HG03025 (cell line): ENCODE measurements at regions not wholly inside any gene's neighbourhood (a gene's known extent, or its start where the extent isn't known, plus 50 kb on each side); places are given as distances from the start of the nearest gene placed in this dataset.
"Not testable (repeated sequence)": the region's sequence is repeated elsewhere in the genome, so short reads cannot be mapped to it uniquely, and the experiment has no call there.

Experiments used
- ATAC-seq: cut with Tn5 transposase; IDR thresholded peaks from one replicate; pipeline ENCODE4 v1.9.1; 2021; ENCODE audit warnings: mild to moderate bottlenecking, moderate library complexity; ENCODE audit not compliant: unreplicated experiment, low FRiP score

DNA sequence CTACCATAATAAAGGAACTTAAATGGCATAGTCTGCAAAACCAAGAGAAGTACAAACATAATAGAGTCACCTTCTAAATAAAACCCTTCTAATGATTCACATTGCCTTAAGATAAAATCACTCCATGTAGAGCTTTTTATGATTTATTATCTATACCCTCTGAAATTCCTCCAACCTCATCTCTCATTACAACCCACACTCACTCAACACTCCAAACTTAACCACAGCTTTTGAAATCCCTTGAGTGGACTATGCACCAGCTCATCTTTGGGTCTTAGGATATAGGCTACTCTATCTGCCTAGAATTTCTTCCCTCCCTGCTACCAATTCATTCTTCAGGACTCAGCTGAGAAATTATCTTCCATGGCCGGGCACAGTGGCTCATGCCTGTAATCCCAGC, 122.5 kb downstream of the CETN3 start:
- no peak for ATAC-seq

DNA sequence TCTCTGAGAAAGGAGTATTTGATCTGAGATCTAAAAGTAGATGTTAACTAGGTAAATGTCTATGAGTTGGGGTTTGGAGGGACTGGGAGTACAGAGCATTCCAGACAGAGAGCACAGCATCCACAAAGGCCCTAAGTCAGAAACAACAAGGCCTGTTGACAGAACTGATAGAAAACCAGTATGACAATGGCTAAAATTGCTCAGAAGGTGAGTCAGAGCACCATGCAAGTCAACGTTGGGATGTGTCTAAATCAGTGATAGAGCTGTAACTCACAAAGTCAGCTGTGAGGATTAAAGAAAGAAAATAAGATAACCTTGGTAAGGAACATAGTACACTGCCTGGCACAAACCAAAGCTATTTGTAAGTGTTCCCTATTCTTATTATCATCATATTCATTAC, 124.0 kb downstream of the CETN3 start:
- no peak for ATAC-seq

DNA sequence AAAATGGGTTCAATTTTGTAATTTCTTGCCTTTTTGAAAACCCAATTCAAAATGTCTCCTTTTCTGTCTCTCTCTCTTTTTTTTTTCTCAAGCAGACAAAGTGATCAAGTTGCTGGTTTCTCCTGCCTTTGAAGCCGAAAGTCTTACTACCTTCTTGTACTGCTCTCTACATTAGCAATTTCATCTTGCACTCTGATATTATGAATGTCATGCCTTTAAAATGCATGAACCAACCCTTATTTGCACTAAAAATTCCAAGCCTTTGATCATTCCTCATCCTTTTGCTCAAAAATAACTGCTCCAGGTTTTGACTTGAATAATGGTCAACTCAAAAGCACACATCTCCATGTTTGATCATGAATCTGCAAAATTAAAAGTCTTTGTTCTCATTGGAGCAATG, 125.2 kb downstream of the CETN3 start:
- ATAC-seq: no peak

DNA sequence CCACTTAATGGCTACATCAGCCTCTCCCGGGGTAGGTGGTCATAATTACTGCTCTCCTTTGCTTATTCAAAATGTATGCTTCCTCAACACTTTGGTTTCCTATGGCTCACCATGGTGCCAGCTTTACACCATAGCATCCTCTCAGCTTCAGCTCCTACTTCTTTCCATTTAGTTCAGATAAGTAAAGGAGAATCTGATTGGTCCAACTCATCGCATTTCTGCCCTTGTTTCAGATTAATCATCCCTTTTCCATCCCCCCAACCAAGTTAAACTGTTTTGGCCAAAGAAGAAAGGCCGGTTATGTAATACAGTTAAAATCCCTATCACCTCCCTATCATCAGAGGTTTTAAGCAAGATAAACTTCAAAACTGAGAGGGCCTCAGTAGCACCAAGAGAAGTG, 130.5 kb downstream of the CETN3 start:
- no peak for ATAC-seq

DNA sequence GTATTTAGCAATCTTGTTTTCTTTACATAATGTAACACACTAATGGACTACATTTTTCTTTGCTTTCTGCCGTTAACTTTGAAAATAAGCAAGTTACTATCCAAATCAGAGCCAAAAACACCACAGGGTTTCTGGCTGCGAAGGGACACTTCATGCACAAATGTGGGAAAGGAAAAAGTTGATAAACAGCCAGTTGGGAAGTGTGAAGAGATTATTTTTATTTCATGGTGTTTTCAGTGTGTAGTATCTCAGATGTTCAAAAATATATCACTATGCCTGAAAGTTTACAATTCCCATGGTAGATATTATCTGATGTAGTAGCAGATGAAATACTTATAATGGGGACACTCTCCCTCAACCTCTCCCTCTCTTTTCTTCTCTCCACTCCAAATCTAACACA, 135.3 kb downstream of the CETN3 start:
- no peak for ATAC-seq

DNA sequence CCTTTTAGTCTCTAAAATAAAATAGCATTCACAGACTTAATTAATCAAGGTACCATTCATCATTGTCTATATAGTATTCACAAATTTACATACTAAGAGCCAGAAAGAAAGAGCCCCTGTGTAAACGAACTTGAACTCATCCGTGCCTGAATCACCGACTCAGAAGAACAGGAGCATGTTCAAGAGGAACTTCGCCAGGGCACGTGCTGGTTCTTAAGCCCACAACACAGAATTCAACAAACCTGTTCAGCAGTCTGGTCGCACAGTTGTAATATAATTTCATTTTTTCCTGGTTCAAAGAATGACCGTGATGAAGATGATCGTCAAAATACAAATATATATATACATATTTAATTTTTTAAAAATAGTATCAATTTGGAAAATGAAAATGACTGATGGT, 141.9 kb downstream of the CETN3 start:
- no peak for ATAC-seq

DNA sequence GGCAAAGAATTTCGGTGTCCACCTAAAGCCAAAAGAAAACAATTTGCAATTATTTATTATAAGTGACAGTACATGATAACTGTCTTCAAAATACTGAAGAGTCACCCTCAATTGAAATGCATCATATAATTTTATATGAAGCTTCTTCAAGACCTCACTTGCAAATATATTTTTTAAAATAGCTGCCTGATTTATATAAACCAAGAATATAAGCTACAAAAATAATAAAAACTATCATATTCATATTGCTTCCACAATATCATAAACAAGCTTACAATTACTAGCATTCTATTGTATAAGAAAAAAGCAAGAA, 144.1 kb downstream of the CETN3 start:
- no peak for ATAC-seq

DNA sequence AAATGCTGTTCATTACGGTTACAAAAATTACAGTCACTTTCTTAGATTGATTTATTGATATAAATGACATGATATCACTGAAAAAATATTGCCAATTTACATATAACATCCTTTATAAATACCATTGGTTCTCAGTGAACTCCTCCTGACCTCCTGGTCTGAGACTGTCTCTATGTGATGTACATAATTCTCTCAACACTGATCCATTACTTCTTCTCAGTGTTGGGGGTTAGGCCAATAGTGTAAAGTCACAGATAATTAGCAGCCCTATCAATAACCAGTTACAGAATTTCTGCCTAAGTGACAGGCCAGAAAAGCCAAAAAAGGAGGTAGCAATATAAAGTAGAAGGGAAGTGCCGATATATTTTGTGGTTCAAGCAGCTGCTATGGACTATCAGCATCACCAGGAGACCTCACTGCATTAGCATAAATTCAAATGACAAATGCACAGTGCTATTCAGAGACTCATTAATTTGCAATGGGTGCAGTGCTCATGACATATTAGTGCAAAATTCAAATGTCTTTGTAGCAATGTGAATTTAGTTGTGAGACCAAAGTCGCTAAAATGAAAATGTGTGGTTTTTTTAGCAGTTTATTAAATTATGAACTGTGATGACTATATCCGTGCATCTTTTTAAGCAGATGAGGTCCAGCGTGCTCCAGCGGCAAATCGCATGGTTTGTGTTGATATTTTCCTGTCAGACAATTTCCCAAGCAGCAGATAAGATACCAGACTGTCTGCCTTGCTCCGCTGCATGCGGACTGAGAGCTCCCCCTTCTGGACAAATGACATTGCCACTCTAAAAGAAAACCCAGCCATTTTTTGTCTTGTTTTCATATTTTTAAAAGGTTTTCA, 144.6 kb downstream of the CETN3 start:
- ATAC-seq: peak; percentile 53

DNA sequence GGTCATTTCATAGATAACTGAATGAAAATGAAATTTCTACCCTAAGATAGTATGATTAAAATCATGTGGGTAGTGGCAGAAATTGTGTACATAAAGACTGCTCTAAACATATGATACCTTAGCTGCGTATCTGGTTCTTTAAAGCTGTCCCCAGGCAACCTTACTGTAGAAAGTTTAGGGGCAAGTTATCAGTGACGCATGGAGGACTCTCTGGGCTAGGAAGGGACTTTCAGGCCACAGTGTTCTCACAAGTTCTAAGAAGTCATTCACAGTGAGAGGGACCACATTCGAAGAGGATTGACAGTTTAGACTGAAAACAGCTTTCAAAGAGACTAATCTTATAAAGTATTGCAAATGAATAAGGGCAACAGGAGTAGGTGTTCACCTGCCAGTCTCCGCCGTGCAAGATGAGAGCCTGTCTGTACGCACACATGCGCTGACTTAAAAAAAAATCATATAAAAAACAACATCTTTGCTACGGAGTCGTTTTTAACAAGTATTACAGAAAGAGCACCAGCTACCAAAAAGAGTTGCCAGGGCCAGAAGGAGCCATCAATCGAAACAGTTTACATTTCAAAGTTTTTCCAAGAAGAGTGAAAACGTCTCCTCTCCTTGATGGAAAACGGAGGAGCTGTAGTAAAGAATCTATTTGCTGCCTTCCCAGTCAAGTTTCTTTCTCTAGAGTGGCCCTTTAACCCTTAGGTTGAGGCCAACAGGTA, 146.3 kb downstream of the CETN3 start:
- no peak for ATAC-seq

DNA sequence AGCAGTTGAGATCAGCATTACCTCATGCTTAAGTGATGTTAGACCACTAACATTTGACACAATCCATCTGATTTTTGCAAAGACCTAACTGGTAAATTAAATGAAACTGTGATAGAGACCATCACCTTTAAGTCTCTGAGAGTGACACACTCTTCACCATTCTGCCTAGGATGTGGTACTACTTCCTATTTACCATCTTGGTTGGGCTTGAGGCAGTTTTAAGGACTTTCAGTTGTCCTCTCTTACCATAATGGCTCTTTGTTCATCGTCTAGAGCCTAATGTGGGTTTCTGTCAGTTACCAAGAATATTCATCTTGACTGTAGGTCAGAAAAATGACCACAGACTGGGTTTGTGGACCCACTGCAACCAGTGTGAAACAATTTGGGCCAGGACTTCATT, 158.1 kb downstream of the CETN3 start:
- ATAC-seq: no peak

DNA sequence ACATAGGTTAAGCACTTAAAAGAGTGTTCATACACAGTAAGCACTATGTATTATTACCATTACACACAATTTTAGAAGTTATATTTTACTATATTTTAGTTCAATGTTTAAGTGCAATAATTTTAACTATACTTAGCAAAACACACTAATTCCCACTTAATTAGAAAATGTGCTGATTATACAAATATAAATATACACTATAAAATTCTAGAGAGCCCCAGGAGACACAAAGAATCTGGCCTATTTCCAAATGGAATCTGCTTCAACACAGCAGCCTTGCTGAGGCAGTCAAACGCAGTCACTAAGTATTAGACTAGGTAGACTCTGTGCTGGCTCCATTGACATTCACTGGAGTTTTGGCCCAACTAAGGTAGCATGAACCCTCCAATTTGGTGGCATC, 160.9 kb downstream of the CETN3 start:
- no peak for ATAC-seq

DNA sequence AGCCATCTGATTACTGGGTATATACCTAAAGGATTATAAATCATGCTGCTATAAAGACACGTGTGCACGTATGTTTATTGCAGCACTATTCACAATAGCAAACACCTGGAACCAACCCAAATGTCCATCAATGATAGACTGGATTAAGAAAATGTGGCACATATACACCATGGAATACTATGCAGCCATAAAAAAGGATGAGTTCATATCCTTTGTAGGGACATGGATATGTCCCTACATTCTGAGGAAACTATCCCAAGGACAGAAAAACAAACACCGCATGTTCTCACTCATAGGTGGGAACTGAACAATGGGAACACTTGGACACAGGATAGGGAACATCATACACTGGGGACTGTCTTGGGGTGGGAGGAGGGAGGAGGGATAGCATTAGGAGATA, 165.7 kb downstream of the CETN3 start:
- ATAC-seq: not testable (repeated sequence)

DNA sequence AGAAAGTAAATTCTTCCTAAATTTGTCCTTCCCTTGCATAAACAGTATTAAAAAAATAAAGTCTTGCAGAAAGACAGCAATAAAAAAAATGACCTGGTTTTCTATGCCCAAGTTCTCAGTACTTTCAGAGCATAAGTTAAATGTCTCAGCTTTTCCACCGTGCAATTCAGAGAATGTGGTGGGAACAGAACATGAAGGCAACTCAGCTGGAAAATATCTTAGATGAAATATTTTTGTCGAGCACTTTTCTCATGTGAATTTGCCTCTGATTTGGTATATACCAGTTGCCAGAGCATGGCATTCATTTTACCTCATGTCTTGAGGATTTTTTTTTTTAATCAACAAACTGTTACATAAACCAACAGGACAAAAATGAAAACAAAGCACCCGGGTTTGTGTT, 176.1 kb downstream of the CETN3 start:
- no peak for ATAC-seq

DNA sequence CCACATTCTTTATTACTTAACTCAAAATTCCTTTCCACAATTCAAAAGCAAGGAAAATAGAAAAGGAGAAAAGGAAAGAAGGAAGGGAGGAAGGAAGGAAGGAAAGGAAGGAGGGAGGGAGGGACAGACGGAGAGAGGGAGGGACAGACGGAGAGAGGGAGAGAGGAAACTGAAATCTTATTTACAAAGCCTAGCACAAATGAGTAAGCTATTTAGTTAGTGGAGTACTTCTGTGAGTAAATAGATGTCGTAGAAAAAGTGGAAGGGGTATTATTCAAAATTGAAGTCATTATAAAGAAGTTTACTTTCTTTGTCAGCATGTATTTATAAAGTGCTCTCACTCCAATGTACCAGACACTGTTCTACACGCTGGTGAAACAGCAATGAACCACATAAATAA, 177.9 kb downstream of the CETN3 start:
- no peak for ATAC-seq

DNA sequence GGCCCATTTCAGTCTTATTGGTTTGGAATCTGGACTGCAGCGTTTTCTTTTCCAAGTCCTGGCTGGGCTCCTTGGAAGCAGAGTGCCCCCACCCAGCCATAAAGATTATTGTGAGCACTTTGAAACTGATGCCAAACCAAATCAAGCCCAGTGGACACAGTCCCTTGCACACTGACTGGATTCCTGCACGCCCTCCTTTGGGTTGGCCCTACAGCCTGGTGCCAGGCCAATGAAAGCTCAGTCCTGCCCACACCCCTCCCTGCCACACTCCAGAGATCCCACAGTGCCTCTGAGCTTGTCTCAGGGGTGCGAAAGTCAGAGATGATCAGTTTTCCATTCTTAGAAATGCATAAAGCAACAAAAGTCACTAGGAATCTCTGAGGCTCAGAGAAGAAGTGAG, 181.9 kb downstream of the CETN3 start:
- ATAC-seq: no peak

DNA sequence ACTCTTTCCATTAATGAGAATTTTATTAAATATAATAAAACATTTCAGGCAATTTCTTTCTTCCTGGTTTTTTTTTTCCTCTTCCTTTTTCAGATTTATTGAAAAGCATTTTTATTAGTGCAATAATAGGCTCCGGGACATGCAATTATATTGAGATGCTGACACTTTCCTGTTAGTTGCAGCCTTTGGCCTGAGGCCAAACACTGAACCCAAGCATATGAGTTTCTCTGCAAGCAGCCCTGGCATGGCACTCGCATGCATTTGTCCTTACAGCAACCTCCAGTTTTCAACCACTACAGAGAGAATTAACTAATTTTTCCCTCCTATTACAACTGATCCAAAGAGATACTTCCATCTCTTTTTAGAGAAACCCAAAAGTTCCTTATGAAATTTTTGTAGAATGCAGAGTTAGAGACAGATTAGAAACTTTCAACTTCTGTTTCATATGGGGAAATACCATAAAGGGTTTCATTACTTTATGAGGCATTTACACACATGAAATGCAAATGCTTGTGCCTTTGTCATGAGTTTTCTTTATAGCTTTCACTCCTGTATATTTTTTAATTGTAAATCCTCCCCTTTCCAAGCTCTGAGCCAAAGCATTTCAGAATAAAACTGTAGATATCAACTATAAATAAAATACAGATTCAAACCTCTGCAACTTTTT, 183.0 kb downstream of the CETN3 start:
- ATAC-seq: no peak

DNA sequence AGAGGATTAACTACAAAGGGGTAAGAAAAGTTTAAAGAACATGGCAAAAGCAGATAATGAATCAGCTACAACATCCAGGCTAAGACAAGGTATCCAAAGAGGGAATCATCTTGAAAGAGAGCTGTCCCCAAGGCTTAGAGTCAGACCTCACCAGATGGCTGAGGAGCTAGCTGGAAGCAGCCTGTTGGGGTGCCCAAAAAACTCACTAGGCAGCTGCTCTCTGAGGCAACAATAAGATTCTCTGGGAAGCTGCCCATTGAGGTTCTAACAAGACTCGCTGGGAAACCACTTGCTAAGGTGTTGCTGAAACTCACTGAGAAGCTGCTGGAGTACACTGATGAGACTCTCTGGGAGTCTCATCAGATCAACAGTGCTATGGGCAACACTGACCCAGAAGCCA, 185.2 kb downstream of the CETN3 start:
- no peak for ATAC-seq

DNA sequence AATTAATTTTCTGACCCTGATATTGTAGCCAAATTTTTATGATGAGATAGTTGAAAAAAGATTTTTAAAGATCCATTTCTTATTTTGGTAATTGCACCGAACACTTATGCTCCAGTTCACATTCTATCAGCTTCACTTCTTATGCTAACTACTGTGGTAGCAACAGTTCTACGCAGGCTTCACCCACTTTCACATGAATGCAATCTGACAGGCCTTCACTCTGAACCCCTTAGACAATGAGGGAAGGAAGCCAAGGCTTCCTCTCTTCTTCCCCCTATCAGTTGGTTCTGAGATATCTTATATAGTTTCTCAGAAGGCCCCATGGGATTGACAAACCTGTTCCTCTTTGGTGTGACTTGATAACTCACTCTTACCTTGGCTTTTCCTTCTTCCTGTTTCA, 185.8 kb downstream of the CETN3 start:
- no peak for ATAC-seq

DNA sequence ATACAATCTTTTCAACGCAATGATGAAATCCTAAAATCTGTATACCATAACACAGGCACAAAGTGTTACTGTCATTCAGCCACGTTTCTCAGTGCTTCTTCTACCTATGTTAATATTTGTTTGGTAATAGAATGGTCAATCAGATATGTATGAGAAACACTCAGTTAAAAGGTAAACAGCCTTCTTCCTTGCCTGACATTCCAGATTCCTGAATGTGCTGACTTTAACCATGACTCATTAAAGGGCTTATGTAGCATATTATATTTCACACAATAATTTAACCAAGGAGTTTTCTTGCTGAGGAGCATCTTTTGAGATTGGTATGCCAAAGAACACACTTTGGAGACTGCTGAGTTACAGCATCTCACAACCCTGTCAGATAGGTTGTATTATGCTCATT, 187.6 kb downstream of the CETN3 start:
- no peak for ATAC-seq

DNA sequence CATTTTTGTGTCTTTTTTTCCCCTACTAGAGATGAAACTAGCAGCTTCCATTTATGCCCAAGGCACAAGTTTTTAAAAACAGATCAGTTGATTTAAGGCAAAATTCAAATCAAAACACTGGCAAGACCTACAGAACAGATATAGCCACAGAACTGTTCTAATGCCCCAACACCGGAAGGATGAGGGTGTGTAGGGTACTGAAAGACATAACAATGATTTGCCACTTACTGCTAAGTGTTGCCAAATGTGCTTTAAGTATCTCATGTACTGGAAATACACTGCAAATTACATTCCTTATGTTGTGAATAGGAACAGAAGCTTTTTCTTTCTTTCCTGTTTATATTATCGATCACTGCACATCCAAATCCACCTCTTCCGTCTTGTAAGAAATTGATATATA, 189.0 kb downstream of the CETN3 start:
- no peak for ATAC-seq

DNA sequence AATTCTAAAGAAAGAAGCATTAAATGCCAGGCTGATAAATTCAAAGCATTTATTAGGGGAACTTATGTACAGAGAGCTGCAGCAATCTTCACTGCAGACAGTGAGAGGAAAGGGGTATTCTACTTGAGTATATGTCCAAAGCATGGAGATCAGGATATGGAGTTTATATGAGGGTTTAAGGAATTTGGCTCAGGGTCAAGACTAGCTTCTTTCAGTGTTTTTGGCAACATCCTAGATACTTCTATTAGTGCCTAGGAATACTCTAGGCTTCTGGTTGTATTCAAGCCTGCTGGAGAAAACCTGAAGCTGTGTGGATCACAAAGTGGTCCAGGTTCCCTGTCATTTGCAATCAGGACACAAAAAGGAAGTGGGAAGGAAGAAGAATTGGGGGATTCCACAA, 194.6 kb downstream of the CETN3 start:
- no peak for ATAC-seq

DNA sequence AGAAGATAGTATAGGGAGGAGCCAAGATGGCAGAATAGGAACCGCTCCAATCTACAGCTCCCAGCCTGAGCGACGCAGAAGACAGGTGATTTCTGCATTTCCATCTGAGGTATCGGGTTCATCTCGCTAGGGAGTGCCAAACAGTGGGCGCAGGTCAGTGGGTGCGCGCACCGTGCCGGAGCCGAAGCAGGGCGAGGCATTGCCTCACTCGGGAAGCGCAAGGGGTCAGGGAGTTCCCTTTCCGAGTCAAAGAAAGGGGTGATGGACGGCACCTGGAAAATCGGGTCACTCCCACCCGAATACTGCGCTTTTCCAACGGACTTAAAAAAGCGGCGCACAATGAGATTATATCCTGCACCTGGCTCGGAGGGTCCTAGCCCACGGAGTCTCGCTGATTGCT, 201.2 kb downstream of the CETN3 start:
- not testable (repeated sequence) for ATAC-seq
